ENCODE measurements at regions not wholly inside any gene's neighbourhood (a gene's known extent, or its start where the extent isn't known, plus 50 kb on each side); places are given as distances from the start of the nearest gene placed in this dataset.

GRCh38 chr5:57778501-57779091 lies 296.0 kb upstream of the ACTBL2 start:
- Histone ChIP-seq H3K27me3 (ENCODE audit: control insufficient read depth, insufficient read depth, low read length, poor library complexity, severe bottlenecking) (no peaks in the 10 kb centered on the region), H3K27ac (ENCODE audit: insufficient read depth, low read depth, low read length, poor library complexity, severe bottlenecking) (no peak overlapping the region), H3K36me3 (ENCODE audit: control insufficient read depth, insufficient read depth, low read length) (no peaks in the 10 kb centered on the region), H3K4me1 (ENCODE audit: control insufficient read depth, insufficient read depth, low read length) (no peaks in the 10 kb centered on the region), H3K9me3 (ENCODE audit: control insufficient read depth, low read length) (no peaks in the 10 kb centered on the region), H3K4me3 (ENCODE audit: insufficient read depth, low read depth, low read length) (no peak overlapping the region)
- 82 to 90% methylated on average over 1 of the region's 1 CpG for WGBS, 2 experiments

GRCh38 chr5:57777174-57777581 lies 294.6 kb upstream of the ACTBL2 start:
- Histone ChIP-seq H3K9me3 (ENCODE audit: control insufficient read depth, low read length) (no peaks in the 10 kb centered on the region), H3K27ac (ENCODE audit: insufficient read depth, low read depth, low read length, poor library complexity, severe bottlenecking) (no peak overlapping the region), H3K36me3 (ENCODE audit: control insufficient read depth, insufficient read depth, low read length) (no peaks in the 10 kb centered on the region), H3K4me3 (ENCODE audit: insufficient read depth, low read depth, low read length) (no peak overlapping the region), H3K4me1 (ENCODE audit: control insufficient read depth, insufficient read depth, low read length) (no peaks in the 10 kb centered on the region), H3K27me3 (ENCODE audit: control insufficient read depth, insufficient read depth, low read length, poor library complexity, severe bottlenecking) (no peaks in the 10 kb centered on the region)
- 100% methylated on average over 1 of the region's 1 CpG for WGBS, 2 experiments

GRCh38 chr5:57776035-57776434 lies 293.4 kb upstream of the ACTBL2 start:
- Histone ChIP-seq H3K36me3 (ENCODE audit: control insufficient read depth, insufficient read depth, low read length) (no peaks in the 10 kb centered on the region), H3K27me3 (ENCODE audit: control insufficient read depth, insufficient read depth, low read length, poor library complexity, severe bottlenecking) (no peaks in the 10 kb centered on the region), H3K4me1 (ENCODE audit: control insufficient read depth, insufficient read depth, low read length) (no peaks in the 10 kb centered on the region), H3K27ac (ENCODE audit: insufficient read depth, low read depth, low read length, poor library complexity, severe bottlenecking) (no peak overlapping the region), H3K9me3 (ENCODE audit: control insufficient read depth, low read length) (no peaks in the 10 kb centered on the region), H3K4me3 (ENCODE audit: insufficient read depth, low read depth, low read length) (no peak overlapping the region)
- 96 to 100% methylated on average over 1 of the region's 1 CpG for WGBS, 2 experiments

- Histone ChIP-seq H3K27ac (ENCODE audit: insufficient read depth, low read depth, low read length, poor library complexity, severe bottlenecking) (no peak overlapping the region), H3K27me3 (ENCODE audit: control insufficient read depth, insufficient read depth, low read length, poor library complexity, severe bottlenecking) (no peaks in the 10 kb centered on the region), H3K4me3 (ENCODE audit: insufficient read depth, low read depth, low read length) (no peak overlapping the region), H3K36me3 (ENCODE audit: control insufficient read depth, insufficient read depth, low read length) (no peaks in the 10 kb centered on the region), H3K4me1 (ENCODE audit: control insufficient read depth, insufficient read depth, low read length) (no peaks in the 10 kb centered on the region), H3K9me3 (ENCODE audit: control insufficient read depth, low read length) (no peaks in the 10 kb centered on the region)
- WGBS, 2 experiments, result 100% methylated on average over 1 of the region's 1 CpG
Observed at GRCh38 chr5:57774439-57774838, 291.8 kb upstream of the ACTBL2 start.

GRCh38 chr5:57772512-57772911 lies 289.9 kb upstream of the ACTBL2 start:
- Histone ChIP-seq H3K4me3 (ENCODE audit: insufficient read depth, low read depth, low read length) (no peak overlapping the region), H3K27ac (ENCODE audit: insufficient read depth, low read depth, low read length, poor library complexity, severe bottlenecking) (no peak overlapping the region), H3K36me3 (ENCODE audit: control insufficient read depth, insufficient read depth, low read length) (no peaks in the 10 kb centered on the region), H3K9me3 (ENCODE audit: control insufficient read depth, low read length) (no peaks in the 10 kb centered on the region), H3K4me1 (ENCODE audit: control insufficient read depth, insufficient read depth, low read length) (no peaks in the 10 kb centered on the region), H3K27me3 (ENCODE audit: control insufficient read depth, insufficient read depth, low read length, poor library complexity, severe bottlenecking) (no peaks in the 10 kb centered on the region)

GRCh38 chr5:57770039-57770438 lies 287.4 kb upstream of the ACTBL2 start:
- 89 to 93% methylated on average over 2 of the region's 2 CpGs for WGBS, 2 experiments
- no peak overlapping the region for H3K4me3 ChIP-seq (ENCODE audit: insufficient read depth, low read depth, low read length)

GRCh38 chr5:57768745-57769144 lies 286.1 kb upstream of the ACTBL2 start:
- 77 to 98% methylated on average over 2 to 4 of the region's 4 CpGs for WGBS, 2 experiments
- Histone ChIP-seq H3K9me3 (ENCODE audit: control insufficient read depth, low read length) (no peaks in the 10 kb centered on the region), H3K4me3 (ENCODE audit: insufficient read depth, low read depth, low read length) (no peak overlapping the region), H3K27me3 (ENCODE audit: control insufficient read depth, insufficient read depth, low read length, poor library complexity, severe bottlenecking) (no peaks in the 10 kb centered on the region), H3K4me1 (ENCODE audit: control insufficient read depth, insufficient read depth, low read length) (no peaks in the 10 kb centered on the region), H3K27ac (ENCODE audit: insufficient read depth, low read depth, low read length, poor library complexity, severe bottlenecking) (no peak overlapping the region), H3K36me3 (ENCODE audit: control insufficient read depth, insufficient read depth, low read length) (no peaks in the 10 kb centered on the region)

More at GRCh38 chr5:57770039-57770438, 287.4 kb upstream of the ACTBL2 start:
- Histone ChIP-seq H3K36me3 (ENCODE audit: control insufficient read depth, insufficient read depth, low read length) (no peaks in the 10 kb centered on the region), H3K9me3 (ENCODE audit: control insufficient read depth, low read length) (no peaks in the 10 kb centered on the region), H3K4me1 (ENCODE audit: control insufficient read depth, insufficient read depth, low read length) (no peaks in the 10 kb centered on the region), H3K27ac (ENCODE audit: insufficient read depth, low read depth, low read length, poor library complexity, severe bottlenecking) (no peak overlapping the region), H3K27me3 (ENCODE audit: control insufficient read depth, insufficient read depth, low read length, poor library complexity, severe bottlenecking) (no peaks in the 10 kb centered on the region)

- 65 to 69% methylated on average over 3 to 4 of the region's 4 CpGs for WGBS, 2 experiments
- Histone ChIP-seq H3K36me3 (ENCODE audit: control insufficient read depth, insufficient read depth, low read length) (no peaks in the 10 kb centered on the region), H3K9me3 (ENCODE audit: control insufficient read depth, low read length) (no peaks in the 10 kb centered on the region), H3K27me3 (ENCODE audit: control insufficient read depth, insufficient read depth, low read length, poor library complexity, severe bottlenecking) (no peaks in the 10 kb centered on the region), H3K4me1 (ENCODE audit: control insufficient read depth, insufficient read depth, low read length) (no peaks in the 10 kb centered on the region), H3K4me3 (ENCODE audit: insufficient read depth, low read depth, low read length) (no peak overlapping the region), H3K27ac (ENCODE audit: insufficient read depth, low read depth, low read length, poor library complexity, severe bottlenecking) (no peak overlapping the region)
Observed at GRCh38 chr5:57764479-57765089, 282.0 kb upstream of the ACTBL2 start.

- no peaks in the 10 kb centered on the region for H3K27me3 ChIP-seq (ENCODE audit: control insufficient read depth, insufficient read depth, low read length, poor library complexity, severe bottlenecking)
Observed at GRCh38 chr5:57761513-57761912, 278.9 kb upstream of the ACTBL2 start.

GRCh38 chr5:57754616-57755015 lies 272.0 kb upstream of the ACTBL2 start:
- Histone ChIP-seq H3K27me3 (ENCODE audit: control insufficient read depth, insufficient read depth, low read length, poor library complexity, severe bottlenecking) (no peaks in the 10 kb centered on the region), H3K27ac (ENCODE audit: insufficient read depth, low read depth, low read length, poor library complexity, severe bottlenecking) (no peak overlapping the region), H3K4me1 (ENCODE audit: control insufficient read depth, insufficient read depth, low read length) (no peaks in the 10 kb centered on the region), H3K4me3 (ENCODE audit: insufficient read depth, low read depth, low read length) (no peak overlapping the region), H3K36me3 (ENCODE audit: control insufficient read depth, insufficient read depth, low read length) (no peaks in the 10 kb centered on the region), H3K9me3 (ENCODE audit: control insufficient read depth, low read length) (peaks cover 2% of the 10 kb centered on the region)

More at GRCh38 chr5:57761513-57761912, 278.9 kb upstream of the ACTBL2 start:
- Histone ChIP-seq H3K4me3 (ENCODE audit: insufficient read depth, low read depth, low read length) (no peak overlapping the region), H3K36me3 (ENCODE audit: control insufficient read depth, insufficient read depth, low read length) (no peaks in the 10 kb centered on the region), H3K4me1 (ENCODE audit: control insufficient read depth, insufficient read depth, low read length) (no peaks in the 10 kb centered on the region), H3K9me3 (ENCODE audit: control insufficient read depth, low read length) (peaks cover 2% of the 10 kb centered on the region), H3K27ac (ENCODE audit: insufficient read depth, low read depth, low read length, poor library complexity, severe bottlenecking) (no peak overlapping the region)
- WGBS, 2 experiments, result 93 to 95% methylated on average over 11 of the region's 11 CpGs

Data from ectodermal cell (in vitro differentiated cells).